ENCODE measurements at regions not wholly inside any gene's neighbourhood (a gene's known extent, or its start where the extent isn't known, plus 50 kb on each side); places are given as distances from the start of the nearest gene placed in this dataset.

GRCh38 chr5:133727636-133728035, 115.3 kb upstream of the FSTL4 start:
- H3K4me3 Mint-ChIP-seq (ENCODE audit: unreplicated experiment), result no peak overlapping the region
- H3K9me3 Mint-ChIP-seq (ENCODE audit: low read depth), result peaks cover 20% of the 10 kb centered on the region
- DNase-seq (ENCODE audit: low spot score), result no peak

GRCh38 chr5:133723651-133724366, 111.5 kb upstream of the FSTL4 start:
- Mint-ChIP-seq H3K4me3 (ENCODE audit: unreplicated experiment) (no peak overlapping the region), H3K27me3 (ENCODE audit: low read depth) (no peaks in the 10 kb centered on the region), H3K27ac (ENCODE audit: unreplicated experiment) (no peak overlapping the region), H3K36me3 (ENCODE audit: low read depth) (peaks cover 2% of the 10 kb centered on the region), H3K9me3 (ENCODE audit: low read depth) (peaks cover 28% of the 10 kb centered on the region), H3K4me1 (ENCODE audit: low read depth) (no peaks in the 10 kb centered on the region)
- DNase-seq (ENCODE audit: low spot score), result no peak
- no peak for TF ChIP-seq CTCF (IDR thresholded peaks at IDR 0.05)

More at GRCh38 chr5:133727636-133728035, 115.3 kb upstream of the FSTL4 start:
- no peak for TF ChIP-seq CTCF (IDR thresholded peaks at IDR 0.05)
- Mint-ChIP-seq H3K27ac (ENCODE audit: unreplicated experiment) (no peak overlapping the region), H3K4me1 (ENCODE audit: low read depth) (no peaks in the 10 kb centered on the region), H3K27me3 (ENCODE audit: low read depth) (no peaks in the 10 kb centered on the region), H3K36me3 (ENCODE audit: low read depth) (no peaks in the 10 kb centered on the region)

- H3K9me3 Mint-ChIP-seq (ENCODE audit: low read depth), result peaks cover 28% of the 10 kb centered on the region
- H3K27me3 Mint-ChIP-seq (ENCODE audit: low read depth), result no peaks in the 10 kb centered on the region
- H3K4me1 Mint-ChIP-seq (ENCODE audit: low read depth), result no peaks in the 10 kb centered on the region
- H3K4me3 Mint-ChIP-seq (ENCODE audit: unreplicated experiment), result no peak overlapping the region
- DNase-seq (ENCODE audit: low spot score), result no peak
- H3K36me3 Mint-ChIP-seq (ENCODE audit: low read depth), result peaks cover 2% of the 10 kb centered on the region
- no peak overlapping the region for H3K27ac Mint-ChIP-seq (ENCODE audit: unreplicated experiment)
- no peak for TF ChIP-seq CTCF (IDR thresholded peaks at IDR 0.05)
Measured at GRCh38 chr5:133723126-133723525, 110.8 kb upstream of the FSTL4 start.

- peaks cover 2% of the 10 kb centered on the region for H3K36me3 Mint-ChIP-seq (ENCODE audit: low read depth)
- no peaks in the 10 kb centered on the region for H3K4me1 Mint-ChIP-seq (ENCODE audit: low read depth)
- no peak for TF ChIP-seq CTCF (IDR thresholded peaks at IDR 0.05)
- H3K4me3 Mint-ChIP-seq (ENCODE audit: unreplicated experiment), result no peak overlapping the region
- no peak overlapping the region for H3K27ac Mint-ChIP-seq (ENCODE audit: unreplicated experiment)
- DNase-seq (ENCODE audit: low spot score), result no peak
- peaks cover 31% of the 10 kb centered on the region for H3K9me3 Mint-ChIP-seq (ENCODE audit: low read depth)
- H3K27me3 Mint-ChIP-seq (ENCODE audit: low read depth), result no peaks in the 10 kb centered on the region
Measured at GRCh38 chr5:133721365-133721764, 109.0 kb upstream of the FSTL4 start.

GRCh38 chr5:133718457-133718856, 106.1 kb upstream of the FSTL4 start:
- H3K4me1 Mint-ChIP-seq (ENCODE audit: low read depth), result no peaks in the 10 kb centered on the region
- TF ChIP-seq CTCF (IDR thresholded peaks at IDR 0.05), result no peak
- peaks cover 3% of the 10 kb centered on the region for H3K27me3 Mint-ChIP-seq (ENCODE audit: low read depth)
- H3K27ac Mint-ChIP-seq (ENCODE audit: unreplicated experiment), result no peak overlapping the region
- H3K36me3 Mint-ChIP-seq (ENCODE audit: low read depth), result peaks cover 2% of the 10 kb centered on the region
- peaks cover 31% of the 10 kb centered on the region for H3K9me3 Mint-ChIP-seq (ENCODE audit: low read depth)
- no peak overlapping the region for H3K4me3 Mint-ChIP-seq (ENCODE audit: unreplicated experiment)
- no peak for DNase-seq (ENCODE audit: low spot score)

Measured in chondrocyte (in vitro differentiated cells).